Hepatic stellate cell (primary cell): ENCODE measurements at regions not wholly inside any gene's neighbourhood (a gene's known extent, or its start where the extent isn't known, plus 50 kb on each side); places are given as distances from the start of the nearest gene placed in this dataset.

Experiments used
- DNase-seq: peaks from one replicate; pipeline ENCODE4 v3.0.0; 2011; ENCODE audit warnings: low spot score

DNA sequence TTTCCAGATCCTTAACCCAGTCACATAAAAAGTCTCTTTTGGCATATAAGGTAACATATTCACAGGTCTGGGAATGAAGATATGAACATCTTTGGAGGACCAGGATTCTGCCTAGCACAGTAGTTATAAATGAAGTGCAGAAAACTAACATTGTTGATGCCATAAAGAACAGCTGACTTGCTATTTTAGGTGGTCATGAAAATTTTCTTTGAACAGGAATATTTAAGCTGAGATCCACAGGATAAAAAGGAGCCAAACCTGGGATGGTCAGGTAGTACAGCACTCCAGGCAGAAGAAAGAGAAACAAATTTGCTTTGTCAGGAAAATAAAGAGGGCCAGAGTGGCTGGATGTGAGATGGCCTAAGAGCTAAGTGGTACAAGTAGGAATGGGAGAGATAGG, 80.0 kb downstream of the CENPW start:
- no peak for DNase-seq

DNA sequence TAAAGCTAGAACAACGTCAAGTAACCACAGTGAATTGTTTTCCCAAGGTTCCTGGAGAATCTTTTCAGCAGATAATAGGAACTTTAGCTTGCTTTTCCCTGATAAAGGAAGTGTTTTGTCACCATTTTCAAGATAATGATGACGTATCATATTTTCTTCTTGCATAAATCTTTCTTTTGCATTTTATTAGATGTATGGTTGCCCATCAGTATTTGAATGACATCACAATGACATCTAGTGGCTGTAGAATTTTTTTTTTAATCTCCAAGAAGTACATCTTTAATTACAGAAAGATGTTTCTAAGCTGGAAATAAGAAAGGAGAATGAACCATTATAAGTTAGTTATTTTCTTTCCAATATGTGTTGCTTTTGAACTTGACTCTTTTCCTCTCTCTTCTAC, 83.0 kb downstream of the CENPW start:
- no peak for DNase-seq

DNA sequence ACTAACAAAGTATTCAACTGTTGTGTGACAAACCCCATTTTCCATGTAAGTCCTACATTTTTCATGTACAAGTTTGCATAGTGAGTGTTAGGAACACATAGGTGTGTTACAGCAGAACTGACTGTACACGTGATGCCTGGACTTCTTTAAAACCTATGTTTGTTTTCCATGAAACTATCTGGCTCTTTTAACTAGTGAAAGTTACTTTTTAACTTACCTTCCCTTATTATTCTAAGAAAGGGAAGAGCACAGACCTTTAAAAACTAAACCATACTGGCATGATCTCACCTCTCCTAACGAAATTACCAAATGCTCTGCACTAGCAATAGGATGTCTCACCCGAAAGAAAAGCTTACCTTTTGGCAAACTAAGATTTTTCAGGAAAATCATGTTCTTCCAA, 87.8 kb downstream of the CENPW start:
- no peak for DNase-seq

DNA sequence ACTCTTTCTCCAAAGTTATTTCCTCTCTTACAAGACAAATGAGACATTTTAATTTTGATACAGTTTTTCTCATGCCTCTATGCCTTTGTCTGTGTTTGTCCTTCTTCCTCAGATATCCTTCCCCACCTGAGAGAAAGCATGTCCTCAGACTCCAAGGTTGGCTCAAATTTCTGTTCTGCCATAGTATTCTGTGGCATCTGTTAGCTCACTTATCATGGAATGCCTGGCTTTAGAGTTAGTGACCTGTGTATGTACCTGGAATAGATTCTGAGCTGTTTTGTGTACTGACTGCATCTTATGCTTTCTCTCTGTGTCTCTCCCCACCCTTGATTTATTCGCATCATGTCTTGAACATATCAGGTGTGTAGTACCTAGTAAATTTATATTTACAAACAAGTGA, 90.0 kb downstream of the CENPW start:
- no peak for DNase-seq

DNA sequence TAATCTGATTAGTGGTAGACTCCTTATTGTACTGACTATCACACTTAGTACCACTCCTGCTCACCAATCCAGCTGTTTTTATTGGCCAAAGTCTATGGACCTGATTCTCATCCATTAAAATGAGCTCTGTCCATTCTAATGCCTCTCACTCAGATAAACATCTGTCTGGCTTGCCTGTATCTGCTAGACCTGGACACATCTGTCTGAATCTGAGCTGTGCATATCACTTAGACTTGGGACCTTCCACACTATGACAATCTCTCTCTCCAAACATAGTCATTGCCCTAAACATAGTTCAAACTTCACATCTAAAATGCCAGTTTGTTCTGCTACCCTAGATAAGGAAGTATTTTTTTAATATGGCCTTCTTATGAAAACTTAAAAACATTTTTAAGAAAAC, 92.6 kb downstream of the CENPW start:
- no peak for DNase-seq

DNA sequence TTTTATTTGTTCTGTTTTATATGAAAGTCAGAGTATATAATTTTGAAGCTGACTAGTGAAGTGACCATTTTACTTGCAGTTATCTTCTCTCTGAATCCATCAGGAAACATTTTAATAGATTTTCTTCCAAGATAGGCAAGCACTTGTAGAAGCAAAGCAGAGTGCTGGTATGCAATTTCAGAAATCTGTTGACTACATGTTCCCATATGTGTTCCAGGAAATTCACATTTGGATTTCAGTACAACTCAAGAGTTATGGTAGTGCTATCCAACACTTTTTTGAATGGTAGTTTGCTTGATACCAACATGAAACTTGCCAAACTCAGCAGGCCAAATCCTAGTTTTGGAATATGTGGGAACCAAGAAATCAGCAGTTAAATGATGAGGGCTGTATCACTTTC, 94.0 kb downstream of the CENPW start:
- no peak for DNase-seq

DNA sequence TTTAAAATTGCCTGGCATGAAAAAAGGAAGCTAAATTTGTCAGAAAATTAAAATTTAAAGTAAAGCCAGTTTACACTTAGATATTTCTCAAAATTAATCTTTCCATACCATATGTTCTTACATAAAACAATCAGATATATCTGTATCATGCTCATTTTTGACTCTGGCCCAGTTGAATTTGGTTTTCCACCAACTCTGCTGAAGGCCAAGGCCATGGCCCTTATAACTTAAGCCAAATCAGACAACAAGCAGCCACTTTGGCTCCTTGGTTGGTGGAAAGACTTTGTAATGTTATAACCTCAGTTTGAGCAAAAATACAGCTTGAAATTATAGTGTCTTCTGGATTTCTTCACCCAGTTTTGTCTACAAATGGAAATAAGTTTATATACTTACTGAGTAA, 97.3 kb downstream of the CENPW start:
- no peak for DNase-seq

DNA sequence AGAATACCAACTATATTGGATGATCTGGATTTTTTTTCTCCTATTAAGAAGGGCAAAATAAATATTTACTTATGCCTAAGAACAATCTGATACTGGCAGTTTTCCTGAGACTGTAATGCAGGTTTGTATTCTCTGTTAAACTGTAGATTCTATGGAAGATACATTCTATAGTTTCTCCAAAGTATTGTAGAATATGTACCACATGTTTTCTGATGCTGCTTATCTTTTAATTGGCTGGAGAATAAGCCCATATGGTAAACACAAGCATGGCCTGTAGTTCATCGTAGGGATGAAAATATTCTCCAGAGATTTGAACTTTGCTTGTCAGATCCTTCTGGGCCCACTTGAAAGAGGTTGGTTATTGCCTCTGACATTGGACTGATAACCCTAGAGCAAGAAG, 99.1 kb downstream of the CENPW start:
- DNase-seq: no peak

DNA sequence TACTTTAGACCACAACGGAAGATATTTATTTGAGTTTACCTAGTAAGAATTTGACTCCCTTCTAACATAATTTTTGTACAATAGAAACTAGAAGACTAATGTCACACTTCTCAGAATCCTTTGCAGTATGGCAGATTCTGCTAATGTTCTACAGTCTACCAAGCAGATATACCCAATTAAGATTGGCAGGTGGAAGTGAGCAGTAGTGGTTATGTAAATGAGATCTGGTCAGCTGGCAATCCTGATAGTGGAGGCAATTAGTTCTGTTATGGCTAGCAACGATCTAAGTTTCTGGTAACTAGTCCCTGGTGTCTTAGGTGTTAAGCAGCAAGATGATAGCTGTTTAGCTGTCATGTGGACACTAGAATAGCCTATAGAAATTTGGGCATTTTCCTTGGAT, 101.0 kb downstream of the CENPW start:
- DNase-seq: no peak

DNA sequence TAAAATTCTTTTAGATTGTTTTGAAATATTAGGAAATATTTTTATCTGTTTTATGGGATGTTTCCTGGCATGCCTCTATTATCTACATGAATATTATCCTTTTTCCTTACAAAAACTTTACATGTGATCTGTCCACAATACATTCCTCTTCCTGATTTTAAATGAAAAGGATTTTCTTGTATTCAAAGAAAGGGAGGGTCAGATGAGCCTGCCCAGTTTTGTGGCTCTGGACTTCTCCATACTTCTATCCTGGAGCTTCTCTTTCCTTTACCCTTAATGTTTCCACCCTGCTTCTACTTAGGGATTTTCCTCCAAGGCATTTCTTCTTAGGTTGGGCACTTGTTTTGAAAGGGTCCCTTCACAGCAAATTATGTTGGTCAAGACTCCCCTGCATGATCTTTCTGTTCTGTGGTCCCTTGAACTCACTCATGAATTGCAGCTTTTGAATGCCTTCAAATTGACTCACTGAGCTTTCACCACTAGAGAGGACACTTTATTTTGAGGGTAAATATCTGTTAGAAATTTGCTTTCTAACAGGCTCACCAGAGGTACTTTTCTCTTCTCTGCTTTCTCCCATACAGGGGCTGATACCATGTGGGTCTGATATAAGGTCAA, 104.9 kb downstream of the CENPW start:
- peak; percentile 1 for DNase-seq

DNA sequence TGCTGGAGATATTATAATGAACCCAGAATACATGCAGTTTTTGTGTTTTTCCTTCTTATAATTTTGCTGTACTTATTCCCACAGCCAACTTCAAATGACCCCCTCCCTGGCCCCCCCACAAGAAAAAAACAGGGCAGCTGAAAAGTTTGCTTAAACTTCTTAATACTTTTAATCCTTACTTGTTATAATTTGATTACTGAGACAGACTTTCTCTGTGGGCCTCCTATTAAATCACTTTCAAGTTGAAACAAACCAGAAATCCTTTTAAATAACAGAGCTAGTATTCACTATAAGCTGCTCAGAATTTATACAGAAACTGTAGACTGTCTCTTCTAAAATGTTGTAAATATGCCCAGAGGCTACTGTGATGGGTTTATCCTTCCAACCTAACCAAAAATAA, 106.3 kb downstream of the CENPW start:
- no peak for DNase-seq

DNA sequence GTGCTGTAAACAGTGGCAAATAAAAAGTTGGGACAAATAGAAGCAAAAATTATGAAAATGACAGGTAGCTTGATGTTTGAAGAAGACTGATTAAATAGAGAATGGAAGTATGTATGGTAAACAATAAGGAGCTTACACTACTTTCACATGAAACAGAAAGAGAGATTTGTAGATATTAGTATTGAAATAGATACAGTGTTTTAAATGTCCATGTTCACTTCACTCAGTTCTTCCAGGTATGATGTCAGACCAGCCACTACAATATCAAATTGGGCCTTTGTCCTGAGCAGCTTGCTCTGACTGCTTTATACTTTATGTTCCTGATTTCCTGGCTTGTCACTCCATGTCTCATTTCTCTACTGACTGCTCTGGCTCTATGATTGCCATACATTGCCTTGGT, 107.5 kb downstream of the CENPW start:
- DNase-seq: no peak

DNA sequence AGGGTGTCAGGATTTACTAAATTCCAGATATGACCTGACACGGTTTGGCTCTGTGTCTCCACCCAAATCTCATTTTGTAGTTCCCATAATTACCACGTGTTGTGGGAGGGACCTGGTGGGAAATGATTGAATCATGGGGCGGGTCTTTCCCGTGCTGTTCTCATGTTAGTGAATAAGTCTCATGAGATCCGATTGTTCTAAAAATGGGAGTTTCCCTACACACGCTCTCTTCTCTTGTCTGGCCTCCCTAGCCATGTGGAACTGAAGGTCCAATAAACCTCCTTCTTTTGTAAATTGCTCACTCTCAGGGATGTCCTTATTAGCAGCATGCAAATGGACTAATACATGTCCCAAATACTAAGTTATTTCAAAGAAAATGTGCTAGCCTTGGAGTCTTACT, 121.1 kb downstream of the CENPW start:
- DNase-seq: no peak

DNA sequence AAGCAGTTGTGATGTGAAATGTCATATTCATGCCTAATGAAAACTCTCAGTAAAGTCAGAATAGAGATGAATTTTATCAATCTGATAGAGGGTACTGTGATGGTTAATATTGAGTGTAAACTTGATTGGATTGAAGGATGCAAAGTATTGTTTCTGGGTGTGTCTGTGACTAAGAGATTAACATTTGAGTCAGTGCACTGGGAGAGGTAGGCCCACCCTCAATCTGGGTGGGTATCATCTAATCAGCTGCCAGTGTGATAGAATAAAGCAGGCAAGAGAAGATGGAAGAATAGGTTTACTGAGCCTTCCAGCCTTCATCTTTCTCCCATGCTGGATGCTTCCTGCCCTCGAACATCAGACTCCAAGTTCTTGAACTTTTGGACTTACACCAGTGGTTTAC, 124.3 kb downstream of the CENPW start:
- no peak for DNase-seq

DNA sequence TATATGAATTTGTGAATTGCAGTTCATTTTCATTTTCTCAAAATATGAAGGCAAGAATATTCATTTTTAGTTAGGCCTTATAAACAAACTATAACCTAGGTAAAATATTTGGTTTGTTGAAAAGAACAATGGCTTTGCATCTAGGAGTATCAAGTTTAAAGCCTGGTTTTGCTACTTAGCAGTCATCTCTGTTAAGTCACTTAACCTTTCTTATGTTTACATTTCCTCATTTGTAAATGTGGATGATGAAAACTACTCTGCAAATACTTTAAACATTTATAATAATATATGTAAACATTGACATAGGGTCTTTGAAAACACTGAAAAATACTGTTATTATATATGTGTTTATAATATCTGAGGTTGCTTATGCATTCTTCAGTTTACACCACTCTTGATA, 135.5 kb downstream of the CENPW start:
- no peak for DNase-seq

DNA sequence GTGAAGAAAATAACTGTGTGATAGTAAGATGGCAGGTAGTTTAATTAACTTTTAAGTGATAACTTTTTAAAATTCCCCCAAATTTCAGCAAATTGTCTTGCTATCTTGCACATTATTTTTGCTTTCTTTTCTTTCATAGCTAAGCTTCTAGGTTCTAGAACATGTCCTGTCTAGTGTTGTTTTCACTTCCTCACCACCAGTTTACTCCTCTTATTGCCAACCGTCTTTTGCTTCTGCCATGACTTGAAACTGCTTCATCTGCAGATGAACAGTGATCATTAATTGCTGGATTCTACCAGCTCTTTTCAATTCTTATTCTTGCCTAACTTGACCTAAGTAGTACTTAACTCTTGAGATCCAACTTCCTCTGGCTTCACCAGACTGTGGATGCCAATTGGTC, 137.8 kb downstream of the CENPW start:
- no peak for DNase-seq

DNA sequence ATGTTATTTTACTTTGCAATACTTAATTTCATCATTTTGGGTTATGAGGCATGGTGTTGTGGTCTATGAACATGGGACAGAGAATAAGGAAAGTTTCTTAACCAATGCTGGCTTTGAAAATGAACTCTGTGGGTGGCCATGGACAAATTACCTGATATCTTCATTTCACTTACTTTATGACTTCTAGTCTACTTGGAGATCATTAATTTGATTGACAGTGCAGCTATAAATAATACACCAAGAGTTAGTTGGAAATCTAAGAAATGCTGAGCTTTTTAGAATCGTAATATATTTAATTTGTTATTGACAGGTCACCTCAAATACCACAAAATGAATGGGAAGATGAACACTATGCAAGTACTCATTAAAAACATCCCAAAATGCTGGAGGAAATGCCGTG, 140.4 kb downstream of the CENPW start:
- DNase-seq: no peak

DNA sequence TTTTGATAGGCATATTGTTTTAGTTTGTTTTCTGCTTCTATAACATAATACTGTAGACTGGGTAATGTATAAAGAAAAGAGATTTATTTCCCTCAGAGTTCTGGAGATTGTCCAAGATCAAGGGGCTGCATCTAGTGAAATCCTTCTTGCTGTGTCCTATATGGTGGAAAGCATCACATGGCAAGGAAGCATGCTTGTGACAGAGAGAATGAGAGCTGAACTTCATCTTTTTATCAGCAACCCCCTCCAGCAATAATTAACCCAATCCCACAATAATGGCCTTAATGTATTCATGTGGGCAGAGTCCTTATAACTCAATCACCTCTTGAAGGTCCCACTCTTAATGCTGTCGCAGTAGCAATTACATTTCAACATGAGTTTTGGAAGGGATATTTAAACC, 141.4 kb downstream of the CENPW start:
- DNase-seq: no peak

DNA sequence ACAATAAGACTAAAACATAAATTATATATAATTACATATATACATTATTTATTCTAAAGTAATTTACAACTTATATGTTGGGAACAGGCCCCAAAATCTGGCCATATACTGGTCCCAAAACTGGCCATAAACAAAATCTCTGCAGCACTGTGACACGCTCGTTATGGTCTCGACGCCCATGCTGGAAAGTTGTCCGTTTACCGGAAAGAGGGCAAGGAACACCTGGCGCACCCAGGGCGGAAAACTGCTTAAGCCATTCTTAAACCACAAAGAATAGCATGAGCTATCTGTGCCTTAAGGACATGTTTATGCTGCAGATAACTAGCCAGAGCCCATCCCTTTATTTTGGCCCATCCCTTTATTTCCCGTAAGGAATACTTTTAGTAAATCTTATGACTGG, 164.9 kb downstream of the CENPW start:
- DNase-seq: no peak

DNA sequence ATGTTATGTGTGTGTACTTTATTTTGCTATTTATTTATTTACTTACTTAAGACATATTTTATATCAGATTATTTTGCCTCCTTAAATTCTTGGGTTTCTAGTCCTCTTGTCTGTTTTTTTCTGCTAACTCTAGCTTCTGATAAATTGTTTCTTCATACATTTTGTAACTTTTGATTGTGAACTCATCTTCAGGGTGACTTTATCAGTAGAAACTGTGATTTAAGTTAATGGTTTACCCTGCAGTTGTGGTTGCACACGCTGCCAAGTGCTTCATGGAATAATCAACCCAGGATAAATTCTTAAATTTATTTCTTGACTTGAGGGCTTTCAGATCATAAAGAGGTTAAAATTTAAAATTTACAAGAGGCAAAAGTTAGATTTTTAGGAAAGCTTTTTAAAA, 173.3 kb downstream of the CENPW start:
- no peak for DNase-seq

DNA sequence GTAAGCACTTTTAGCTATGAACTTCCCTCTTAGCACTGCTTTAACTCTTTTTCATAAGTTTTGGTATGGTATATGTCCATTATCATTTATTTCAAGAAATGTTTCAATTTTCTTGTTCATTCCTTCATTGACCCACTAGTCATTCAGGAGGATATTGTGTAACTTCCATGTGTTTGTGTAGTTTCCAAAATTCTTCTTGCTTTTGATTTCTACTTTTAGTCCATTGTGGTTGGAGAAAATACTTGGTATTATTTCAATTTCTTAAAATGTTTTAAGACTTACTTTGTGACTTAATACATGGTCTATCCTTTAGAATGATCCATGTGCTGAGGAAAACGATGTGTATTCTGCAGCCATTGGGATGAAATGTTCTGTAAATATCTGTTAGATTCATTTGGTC, 176.5 kb downstream of the CENPW start:
- DNase-seq: no peak

DNA sequence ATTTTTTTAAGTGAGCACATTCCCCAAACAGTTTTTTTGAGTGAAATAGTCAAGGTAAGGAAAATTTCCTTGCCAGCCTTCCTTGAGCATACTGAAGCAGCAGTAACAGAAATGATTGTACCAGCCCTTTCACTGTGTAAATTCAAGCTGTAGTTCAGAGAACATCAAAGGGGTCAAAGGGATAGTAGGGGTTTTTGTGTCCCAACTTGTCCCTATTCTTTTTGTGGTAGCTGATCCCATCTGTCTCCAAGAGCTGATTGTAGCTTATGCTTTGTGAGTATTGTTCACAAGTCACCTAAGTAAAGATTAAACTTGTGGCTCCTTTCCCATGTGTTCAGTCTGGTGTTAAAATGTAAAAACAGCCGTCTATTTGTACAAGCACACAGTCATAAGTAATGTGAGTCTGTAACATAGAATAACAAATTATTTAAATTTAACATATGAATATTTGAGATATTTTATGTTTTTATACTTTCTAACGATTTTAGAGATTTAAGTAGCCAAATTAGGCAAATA, 185.0 kb downstream of the CENPW start:
- no peak for DNase-seq

DNA sequence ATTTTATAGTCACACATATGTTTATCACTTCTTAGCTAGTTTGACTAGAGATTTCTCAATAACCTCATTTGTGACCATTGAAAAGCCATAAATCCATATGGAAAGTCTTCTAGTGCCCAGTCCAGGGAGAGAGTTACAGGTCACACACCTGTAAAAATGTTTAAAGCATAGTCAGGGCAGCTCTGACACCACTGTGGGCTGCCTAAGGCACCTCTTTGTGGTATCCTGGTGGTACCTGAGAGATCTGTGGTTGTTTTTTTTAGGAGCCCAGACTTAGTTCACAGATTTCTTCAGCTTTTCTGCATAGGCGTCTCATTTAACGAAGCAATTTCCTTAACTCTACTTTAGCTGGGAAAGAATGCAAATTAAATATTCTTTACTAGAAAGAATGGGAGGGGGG, 186.6 kb downstream of the CENPW start:
- DNase-seq: no peak

DNA sequence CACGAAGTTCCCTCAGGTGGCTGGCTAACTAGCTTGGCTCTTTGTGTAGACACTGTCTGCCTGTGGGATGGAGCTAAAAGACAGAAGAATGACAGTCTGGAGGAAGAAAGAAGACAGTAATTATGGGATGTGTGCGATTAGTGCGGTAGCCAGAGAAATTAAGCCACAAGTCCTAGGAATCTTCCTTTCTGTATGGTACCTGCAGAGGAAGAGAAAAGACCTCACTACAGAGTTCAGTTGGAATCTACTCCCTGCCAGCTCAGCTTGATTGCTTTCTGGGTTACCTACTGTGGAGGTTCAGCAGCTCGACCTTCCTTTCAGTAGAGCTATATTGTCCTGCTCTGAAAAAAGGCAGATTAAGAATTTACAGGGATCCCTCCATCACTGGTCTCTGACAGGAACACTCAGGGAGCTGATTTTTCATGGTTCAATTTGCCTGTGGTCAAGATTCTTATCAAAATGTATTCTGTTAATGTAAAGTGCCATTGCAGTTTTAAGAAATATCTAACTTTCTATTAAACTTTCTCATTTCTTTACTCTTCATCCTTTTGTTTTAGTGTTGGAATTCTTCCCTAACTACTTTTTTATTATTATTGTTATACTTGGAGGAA, 187.2 kb downstream of the CENPW start:
- no peak for DNase-seq
